ENCODE measurements at regions not wholly inside any gene's neighbourhood (a gene's known extent, or its start where the extent isn't known, plus 50 kb on each side); places are given as distances from the start of the nearest gene placed in this dataset.

GRCh38 chr12:59185295-59185694 lies 265.0 kb upstream of the LRIG3 start:
- TF ChIP-seq POLR2A (IDR thresholded peaks at IDR 0.05): no peak
- no peak for TF ChIP-seq CTCF (IDR thresholded peaks at IDR 0.05)

All from esophagus squamous epithelium (tissue), 4 donors.